ENCODE measurements at regions not wholly inside any gene's neighbourhood (a gene's known extent, or its start where the extent isn't known, plus 50 kb on each side); places are given as distances from the start of the nearest gene placed in this dataset.
A peak's percentile ranks its signal among the peaks of the same experiment; 100 is the strongest.

- Histone ChIP-seq H3K4me3 (ENCODE audit: low read depth, low read length) (no peak overlapping the region), H3K36me3 (no peaks in the 10 kb centered on the region), H3K27me3 (no peaks in the 10 kb centered on the region), H3K9me3 (no peaks in the 10 kb centered on the region), H3K4me1 (no peaks in the 10 kb centered on the region)
- no peak for DNase-seq
- TF ChIP-seq CTCF (IDR thresholded peaks at IDR 0.05; ENCODE audit: low read depth, low read length), result no peak
Measured at GRCh38 chr18:22789600-22789999, 143.5 kb upstream of the RBBP8 start.

DNA sequence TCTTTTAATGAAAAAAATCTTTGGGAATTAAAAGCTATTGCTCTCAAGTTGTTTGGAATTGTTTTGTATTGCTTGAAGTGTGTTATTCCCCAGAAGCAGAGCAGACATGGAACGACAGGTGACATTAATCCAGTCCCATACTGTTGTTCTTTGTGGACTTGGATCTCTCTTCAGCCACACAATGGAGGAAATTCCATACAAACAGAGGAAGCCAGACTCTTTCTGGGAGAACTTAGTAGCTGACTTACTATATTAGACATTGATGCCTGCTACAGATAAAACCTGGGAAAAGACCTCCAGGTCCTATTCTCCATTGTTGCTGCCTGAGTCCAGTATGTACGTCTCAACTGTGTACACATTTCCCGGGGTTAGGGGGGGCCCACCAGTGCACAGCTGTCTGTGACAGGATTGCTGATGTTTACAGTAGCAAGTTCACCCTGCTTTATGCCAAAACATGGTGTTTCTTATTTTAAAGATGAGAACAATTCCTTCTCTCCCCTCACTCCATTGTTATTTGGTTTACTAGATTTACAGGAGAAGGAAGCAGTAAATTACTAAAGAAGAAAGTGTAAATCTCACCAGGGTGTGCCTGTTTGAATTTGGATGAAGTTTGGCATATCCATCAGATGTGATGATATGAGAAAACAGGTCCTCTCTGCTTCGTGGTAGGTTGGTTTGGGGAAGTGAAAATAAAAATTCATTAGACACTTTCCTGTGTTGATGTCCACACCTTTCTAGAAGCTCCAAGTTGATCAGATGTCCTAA is 142.4 kb upstream of the RBBP8 start:
- no peak for TF ChIP-seq CTCF (IDR thresholded peaks at IDR 0.05; ENCODE audit: low read depth, low read length)

GRCh38 chr18:22791310-22791610 is 141.9 kb upstream of the RBBP8 start:
- Histone ChIP-seq H3K4me3 (ENCODE audit: low read depth, low read length) (no peak overlapping the region), H3K27me3 (no peaks in the 10 kb centered on the region), H3K36me3 (no peaks in the 10 kb centered on the region), H3K9me3 (no peaks in the 10 kb centered on the region), H3K4me1 (no peaks in the 10 kb centered on the region)
- TF ChIP-seq CTCF (IDR thresholded peaks at IDR 0.05; ENCODE audit: low read depth, low read length), result no peak
- no peak for DNase-seq

More for the DNA sequence above, 142.4 kb upstream of the RBBP8 start:
- H3K9me3 ChIP-seq, result no peaks in the 10 kb centered on the region
- H3K4me3 ChIP-seq (ENCODE audit: low read depth, low read length), result no peak overlapping the region
- H3K4me1 ChIP-seq, result no peaks in the 10 kb centered on the region
- no peaks in the 10 kb centered on the region for H3K36me3 ChIP-seq
- no peak for DNase-seq
- H3K27me3 ChIP-seq, result no peaks in the 10 kb centered on the region

DNA sequence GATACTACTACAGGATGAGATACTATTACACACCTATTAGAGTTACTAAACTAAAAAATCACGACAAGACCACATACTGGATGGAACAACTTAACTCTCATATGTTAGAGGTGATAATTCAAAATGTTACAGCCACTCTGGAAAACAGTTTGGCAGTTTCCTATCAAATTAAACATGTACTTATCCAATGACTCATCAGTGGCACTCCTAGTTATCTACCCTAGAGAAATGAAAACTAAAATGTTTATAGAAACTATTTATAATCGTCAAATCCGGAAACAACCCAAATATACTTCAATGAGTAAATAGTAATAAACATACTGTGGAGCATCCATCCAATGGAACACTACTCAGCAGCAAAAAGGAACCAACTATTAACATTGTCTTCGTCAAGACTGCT is 137.0 kb upstream of the RBBP8 start:
- H3K27me3 ChIP-seq, result no peaks in the 10 kb centered on the region
- TF ChIP-seq CTCF (IDR thresholded peaks at IDR 0.05; ENCODE audit: low read depth, low read length), result no peak
- DNase-seq, result no peak
- no peaks in the 10 kb centered on the region for H3K4me1 ChIP-seq
- H3K4me3 ChIP-seq (ENCODE audit: low read depth, low read length), result no peak overlapping the region
- no peaks in the 10 kb centered on the region for H3K9me3 ChIP-seq
- H3K36me3 ChIP-seq, result no peaks in the 10 kb centered on the region

DNA sequence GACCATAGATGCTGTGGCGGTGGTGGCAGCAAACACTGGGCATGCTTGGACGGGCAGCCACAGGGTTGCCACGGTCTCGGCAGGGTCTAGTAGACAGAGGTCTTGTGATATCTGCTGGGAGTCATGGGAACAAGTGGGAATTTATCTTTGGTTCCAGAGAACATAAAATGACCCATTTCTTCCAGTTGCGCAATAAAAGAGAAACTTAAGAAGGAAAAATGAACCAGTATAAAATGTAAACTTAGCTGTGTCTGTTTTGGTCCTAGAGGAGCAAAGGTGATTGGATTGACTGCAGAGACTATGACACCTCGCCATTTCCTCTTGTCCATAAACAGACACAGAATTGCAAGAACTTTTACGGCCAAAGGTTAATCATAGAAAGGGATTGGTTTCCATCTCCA is 132.6 kb upstream of the RBBP8 start:
- H3K27me3 ChIP-seq, result no peaks in the 10 kb centered on the region
- H3K4me3 ChIP-seq (ENCODE audit: low read depth, low read length), result no peak overlapping the region
- H3K9me3 ChIP-seq, result no peaks in the 10 kb centered on the region
- no peak for DNase-seq
- H3K36me3 ChIP-seq, result no peaks in the 10 kb centered on the region
- no peaks in the 10 kb centered on the region for H3K4me1 ChIP-seq
- TF ChIP-seq CTCF (IDR thresholded peaks at IDR 0.05; ENCODE audit: low read depth, low read length), result no peak

DNA sequence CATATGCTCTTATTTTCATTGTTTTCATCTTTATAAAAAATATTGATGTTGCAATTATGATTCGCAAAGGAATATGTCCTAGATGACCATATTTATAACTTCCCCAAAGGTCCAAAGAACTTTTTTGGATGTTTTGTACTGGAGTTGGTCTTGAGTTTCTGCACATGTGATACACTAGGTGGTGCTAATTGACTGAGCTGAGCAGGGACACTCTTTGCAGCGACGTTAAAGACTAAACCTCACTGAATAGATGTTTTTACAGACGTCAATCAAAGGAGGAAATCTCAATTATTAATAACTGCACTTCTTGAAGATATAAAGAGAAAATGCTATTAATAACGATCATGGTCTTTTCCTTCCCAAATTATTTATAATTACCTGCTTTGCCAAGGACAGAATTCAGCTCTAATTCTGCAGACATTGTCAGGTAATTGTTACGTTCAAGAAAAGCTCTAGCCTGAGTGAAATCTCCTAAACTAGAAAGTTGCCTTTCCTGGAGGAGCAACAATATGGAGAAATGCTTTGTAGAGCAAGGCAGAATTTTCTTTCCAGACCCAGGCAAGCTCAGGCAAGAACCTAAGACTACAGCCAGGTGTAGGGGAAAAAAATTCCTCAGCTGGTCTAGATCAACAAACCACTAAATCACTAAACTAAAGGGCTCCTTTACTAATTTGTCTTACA is 119.3 kb upstream of the RBBP8 start:
- TF ChIP-seq CTCF (IDR thresholded peaks at IDR 0.05; ENCODE audit: low read depth, low read length), result peak; percentile 62
- DNase-seq, result peak; percentile 8
- Histone ChIP-seq H3K4me3 (ENCODE audit: low read depth, low read length) (no peak overlapping the region), H3K4me1 (peaks cover 3% of the 10 kb centered on the region; the same call in 1 of the 2 replicates), H3K9me3 (no peaks in the 10 kb centered on the region), H3K27me3 (no peaks in the 10 kb centered on the region), H3K36me3 (no peaks in the 10 kb centered on the region)

Data from BE2C (cell line).